WTC11 (cell line): ENCODE measurements at regions not wholly inside any gene's neighbourhood (a gene's known extent, or its start where the extent isn't known, plus 50 kb on each side); places are given as distances from the start of the nearest gene placed in this dataset.

Experiments
- NR3C1 ChIP-seq: sonication (generic); formaldehyde crosslinking; conservative IDR thresholded peaks from 2 replicates; pipeline ENCODE4 v1.8.1; 2023; ENCODE audit warnings: low read depth, mild to moderate bottlenecking, missing genetic modification reagents
- TF ChIP-seq, protein P1 (sequence below): fragments of 200-600 bp; IDR thresholded peaks from 2 replicates; pipeline ENCODE4 v1.8.0; 2022; ENCODE audit warnings: antibody characterized with exemption

DNA sequence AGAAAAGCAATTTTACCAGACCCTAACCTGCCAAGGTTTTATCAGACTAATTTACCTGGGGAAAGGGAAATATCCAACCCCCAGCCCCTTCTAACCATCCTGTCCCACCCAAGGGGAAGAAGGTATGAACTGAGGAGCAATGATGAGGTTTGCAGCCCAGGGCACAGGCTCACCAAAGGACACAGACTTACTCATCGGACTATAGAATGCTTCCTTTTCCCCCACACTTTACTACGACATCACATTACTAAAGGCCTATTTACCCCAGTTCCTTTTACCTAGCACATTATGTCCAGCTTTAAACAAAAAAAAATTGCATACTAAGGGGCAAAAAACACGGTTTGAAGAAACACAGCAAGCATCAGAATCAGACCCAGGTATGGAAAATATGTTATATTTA, 94.1 kb upstream of the FST start:
- TF ChIP-seq, protein P1, sequence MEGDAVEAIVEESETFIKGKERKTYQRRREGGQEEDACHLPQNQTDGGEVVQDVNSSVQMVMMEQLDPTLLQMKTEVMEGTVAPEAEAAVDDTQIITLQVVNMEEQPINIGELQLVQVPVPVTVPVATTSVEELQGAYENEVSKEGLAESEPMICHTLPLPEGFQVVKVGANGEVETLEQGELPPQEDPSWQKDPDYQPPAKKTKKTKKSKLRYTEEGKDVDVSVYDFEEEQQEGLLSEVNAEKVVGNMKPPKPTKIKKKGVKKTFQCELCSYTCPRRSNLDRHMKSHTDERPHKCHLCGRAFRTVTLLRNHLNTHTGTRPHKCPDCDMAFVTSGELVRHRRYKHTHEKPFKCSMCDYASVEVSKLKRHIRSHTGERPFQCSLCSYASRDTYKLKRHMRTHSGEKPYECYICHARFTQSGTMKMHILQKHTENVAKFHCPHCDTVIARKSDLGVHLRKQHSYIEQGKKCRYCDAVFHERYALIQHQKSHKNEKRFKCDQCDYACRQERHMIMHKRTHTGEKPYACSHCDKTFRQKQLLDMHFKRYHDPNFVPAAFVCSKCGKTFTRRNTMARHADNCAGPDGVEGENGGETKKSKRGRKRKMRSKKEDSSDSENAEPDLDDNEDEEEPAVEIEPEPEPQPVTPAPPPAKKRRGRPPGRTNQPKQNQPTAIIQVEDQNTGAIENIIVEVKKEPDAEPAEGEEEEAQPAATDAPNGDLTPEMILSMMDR: no peak
- no peak for TF ChIP-seq NR3C1 (CRISPR knock-in tag)
